ENCODE measurements at regions not wholly inside any gene's neighbourhood (a gene's known extent, or its start where the extent isn't known, plus 50 kb on each side); places are given as distances from the start of the nearest gene placed in this dataset.

- H3K4me3 ChIP-seq (ENCODE audit: low read length in 2 of 2) = no peak overlapping the region
- ATAC-seq (ENCODE audit: low FRiP score) (no peak), DNase-seq (no peak)
- H3K4me1 ChIP-seq (ENCODE audit: control insufficient read depth in 1 of 2, insufficient read depth in 2 of 2, low read length in 2 of 2) = no peaks in the 10 kb centered on the region
- H3K27me3 ChIP-seq (ENCODE audit: control insufficient read depth in 1 of 2, insufficient read depth in 2 of 2, low read length in 1 of 2) = no peaks in the 10 kb centered on the region
- intact Hi-C loops (cut with DNase I) = no loop called here
- no peaks in the 10 kb centered on the region for H3K9me3 ChIP-seq (ENCODE audit: control insufficient read depth, low read length)
- 16 to 18% methylated on average over 6 of the region's 6 CpGs for WGBS, 2 donors
- H3K36me3 ChIP-seq (ENCODE audit: control insufficient read depth in 1 of 2, insufficient read depth in 2 of 2, low read length in 1 of 2) = no peaks in the 10 kb centered on the region
- H3K27ac ChIP-seq (ENCODE audit: low read depth in 1 of 2, low read length in 2 of 2) = no peak overlapping the region
These were observed 72.9 kb upstream of the UQCRFS1 start for GRCh38 chr19:29285878-29286277.

GRCh38 chr19:29287061-29287460 lies 74.1 kb upstream of the UQCRFS1 start:
- WGBS, 2 donors = 47 to 51% methylated on average over 4 of the region's 4 CpGs
- no peak for DNase-seq
- Histone ChIP-seq H3K27ac (ENCODE audit: low read depth in 1 of 2, low read length in 2 of 2) (no peak overlapping the region), H3K4me1 (ENCODE audit: control insufficient read depth in 1 of 2, insufficient read depth in 2 of 2, low read length in 2 of 2) (no peaks in the 10 kb centered on the region), H3K4me3 (ENCODE audit: low read length in 2 of 2) (no peak overlapping the region), H3K9me3 (ENCODE audit: control insufficient read depth, low read length) (no peaks in the 10 kb centered on the region), H3K27me3 (ENCODE audit: control insufficient read depth in 1 of 2, insufficient read depth in 2 of 2, low read length in 1 of 2) (no peaks in the 10 kb centered on the region), H3K36me3 (ENCODE audit: control insufficient read depth in 1 of 2, insufficient read depth in 2 of 2, low read length in 1 of 2) (no peaks in the 10 kb centered on the region)
- no peak for ATAC-seq (ENCODE audit: low FRiP score)
- intact Hi-C loops (cut with DNase I) = no loop called here

GRCh38 chr19:29288256-29288655 lies 75.3 kb upstream of the UQCRFS1 start:
- 76 to 84% methylated on average over 4 of the region's 4 CpGs for WGBS, 2 donors
- intact Hi-C loops (cut with DNase I) = no loop called here
- H3K9me3 ChIP-seq (ENCODE audit: control insufficient read depth, low read length) = no peaks in the 10 kb centered on the region
- H3K4me3 ChIP-seq (ENCODE audit: low read length in 2 of 2) = no peak overlapping the region
- H3K27me3 ChIP-seq (ENCODE audit: control insufficient read depth in 1 of 2, insufficient read depth in 2 of 2, low read length in 1 of 2) = no peaks in the 10 kb centered on the region
- no peak for DNase-seq
- ATAC-seq (ENCODE audit: low FRiP score) = no peak
- no peaks in the 10 kb centered on the region for H3K36me3 ChIP-seq (ENCODE audit: control insufficient read depth in 1 of 2, insufficient read depth in 2 of 2, low read length in 1 of 2)
- no peak overlapping the region for H3K27ac ChIP-seq (ENCODE audit: low read depth in 1 of 2, low read length in 2 of 2)
- no peaks in the 10 kb centered on the region for H3K4me1 ChIP-seq (ENCODE audit: control insufficient read depth in 1 of 2, insufficient read depth in 2 of 2, low read length in 2 of 2)

GRCh38 chr19:29289020-29289419 lies 76.1 kb upstream of the UQCRFS1 start:
- DNase-seq = no peak
- H3K36me3 ChIP-seq (ENCODE audit: control insufficient read depth in 1 of 2, insufficient read depth in 2 of 2, low read length in 1 of 2) = no peaks in the 10 kb centered on the region
- no peak overlapping the region for H3K27ac ChIP-seq (ENCODE audit: low read depth in 1 of 2, low read length in 2 of 2)
- WGBS, 2 donors = 88% methylated on average over 2 of the region's 2 CpGs
- no peaks in the 10 kb centered on the region for H3K4me1 ChIP-seq (ENCODE audit: control insufficient read depth in 1 of 2, insufficient read depth in 2 of 2, low read length in 2 of 2)
- no peaks in the 10 kb centered on the region for H3K27me3 ChIP-seq (ENCODE audit: control insufficient read depth in 1 of 2, insufficient read depth in 2 of 2, low read length in 1 of 2)
- intact Hi-C loops (cut with DNase I) = no loop called here
- no peaks in the 10 kb centered on the region for H3K9me3 ChIP-seq (ENCODE audit: control insufficient read depth, low read length)
- ATAC-seq (ENCODE audit: low FRiP score) = no peak
- H3K4me3 ChIP-seq (ENCODE audit: low read length in 2 of 2) = no peak overlapping the region

- H3K4me3 ChIP-seq (ENCODE audit: low read length in 2 of 2) = no peak overlapping the region
- H3K9me3 ChIP-seq (ENCODE audit: control insufficient read depth, low read length) = no peaks in the 10 kb centered on the region
- H3K27me3 ChIP-seq (ENCODE audit: control insufficient read depth in 1 of 2, insufficient read depth in 2 of 2, low read length in 1 of 2) = no peaks in the 10 kb centered on the region
- no peak for DNase-seq
- 54 to 55% methylated on average over 5 of the region's 5 CpGs for WGBS, 2 donors
- H3K36me3 ChIP-seq (ENCODE audit: control insufficient read depth in 1 of 2, insufficient read depth in 2 of 2, low read length in 1 of 2) = no peaks in the 10 kb centered on the region
- intact Hi-C loops (cut with DNase I) = no loop called here
- no peaks in the 10 kb centered on the region for H3K4me1 ChIP-seq (ENCODE audit: control insufficient read depth in 1 of 2, insufficient read depth in 2 of 2, low read length in 2 of 2)
- H3K27ac ChIP-seq (ENCODE audit: low read depth in 1 of 2, low read length in 2 of 2) = no peak overlapping the region
- ATAC-seq (ENCODE audit: low FRiP score) = no peak
These were observed 77.9 kb upstream of the UQCRFS1 start for GRCh38 chr19:29290853-29291252.

- Histone ChIP-seq H3K9me3 (ENCODE audit: control insufficient read depth, low read length) (no peaks in the 10 kb centered on the region), H3K27ac (ENCODE audit: low read depth in 1 of 2, low read length in 2 of 2) (no peak overlapping the region), H3K4me1 (ENCODE audit: control insufficient read depth in 1 of 2, insufficient read depth in 2 of 2, low read length in 2 of 2) (no peaks in the 10 kb centered on the region), H3K4me3 (ENCODE audit: low read length in 2 of 2) (no peak overlapping the region), H3K27me3 (ENCODE audit: control insufficient read depth in 1 of 2, insufficient read depth in 2 of 2, low read length in 1 of 2) (no peaks in the 10 kb centered on the region), H3K36me3 (ENCODE audit: control insufficient read depth in 1 of 2, insufficient read depth in 2 of 2, low read length in 1 of 2) (no peaks in the 10 kb centered on the region)
- WGBS, 2 donors = 86 to 87% methylated on average over 5 of the region's 5 CpGs
- no peak for DNase-seq
- intact Hi-C loops (cut with DNase I) = no loop called here
- ATAC-seq (ENCODE audit: low FRiP score) = no peak
These were observed 79.2 kb upstream of the UQCRFS1 start for GRCh38 chr19:29292153-29292552.

GRCh38 chr19:29292562-29292961 lies 79.6 kb upstream of the UQCRFS1 start:
- no peak for DNase-seq
- Histone ChIP-seq H3K9me3 (ENCODE audit: control insufficient read depth, low read length) (no peaks in the 10 kb centered on the region), H3K4me3 (ENCODE audit: low read length in 2 of 2) (no peak overlapping the region), H3K4me1 (ENCODE audit: control insufficient read depth in 1 of 2, insufficient read depth in 2 of 2, low read length in 2 of 2) (no peaks in the 10 kb centered on the region), H3K27me3 (ENCODE audit: control insufficient read depth in 1 of 2, insufficient read depth in 2 of 2, low read length in 1 of 2) (no peaks in the 10 kb centered on the region), H3K36me3 (ENCODE audit: control insufficient read depth in 1 of 2, insufficient read depth in 2 of 2, low read length in 1 of 2) (no peaks in the 10 kb centered on the region), H3K27ac (ENCODE audit: low read depth in 1 of 2, low read length in 2 of 2) (no peak overlapping the region)
- ATAC-seq (ENCODE audit: low FRiP score) = no peak
- WGBS, 2 donors = 57 to 75% methylated on average over 5 of the region's 5 CpGs
- intact Hi-C loops (cut with DNase I) = no loop called here

- Histone ChIP-seq H3K27me3 (ENCODE audit: control insufficient read depth in 1 of 2, insufficient read depth in 2 of 2, low read length in 1 of 2) (no peaks in the 10 kb centered on the region), H3K27ac (ENCODE audit: low read depth in 1 of 2, low read length in 2 of 2) (no peak overlapping the region), H3K9me3 (ENCODE audit: control insufficient read depth, low read length) (no peaks in the 10 kb centered on the region), H3K4me1 (ENCODE audit: control insufficient read depth in 1 of 2, insufficient read depth in 2 of 2, low read length in 2 of 2) (no peaks in the 10 kb centered on the region), H3K4me3 (ENCODE audit: low read length in 2 of 2) (no peak overlapping the region), H3K36me3 (ENCODE audit: control insufficient read depth in 1 of 2, insufficient read depth in 2 of 2, low read length in 1 of 2) (no peaks in the 10 kb centered on the region)
- 67 to 76% methylated on average over 11 of the region's 11 CpGs for WGBS, 2 donors
- ATAC-seq (ENCODE audit: low FRiP score) (no peak), DNase-seq (no peak)
- intact Hi-C loops (cut with DNase I) = no loop called here
These were observed 80.3 kb upstream of the UQCRFS1 start for GRCh38 chr19:29293292-29293691.

GRCh38 chr19:29293736-29294342 lies 80.9 kb upstream of the UQCRFS1 start:
- H3K9me3 ChIP-seq (ENCODE audit: control insufficient read depth, low read length) = no peaks in the 10 kb centered on the region
- no peaks in the 10 kb centered on the region for H3K36me3 ChIP-seq (ENCODE audit: control insufficient read depth in 1 of 2, insufficient read depth in 2 of 2, low read length in 1 of 2)
- DNase-seq = no peak
- intact Hi-C loops (cut with DNase I) = no loop called here
- H3K4me1 ChIP-seq (ENCODE audit: control insufficient read depth in 1 of 2, insufficient read depth in 2 of 2, low read length in 2 of 2) = no peaks in the 10 kb centered on the region
- H3K27me3 ChIP-seq (ENCODE audit: control insufficient read depth in 1 of 2, insufficient read depth in 2 of 2, low read length in 1 of 2) = no peaks in the 10 kb centered on the region
- ATAC-seq (ENCODE audit: low FRiP score) = no peak
- no peak overlapping the region for H3K27ac ChIP-seq (ENCODE audit: low read depth in 1 of 2, low read length in 2 of 2)
- 61 to 65% methylated on average over 7 of the region's 7 CpGs for whole genome bisulfite sequencing, 2 donors
- H3K4me3 ChIP-seq (ENCODE audit: low read length in 2 of 2) = no peak overlapping the region

Measured in aorta (tissue), 5 donors.